ENCODE measurements at regions not wholly inside any gene's neighbourhood (a gene's known extent, or its start where the extent isn't known, plus 50 kb on each side); places are given as distances from the start of the nearest gene placed in this dataset.

DNA sequence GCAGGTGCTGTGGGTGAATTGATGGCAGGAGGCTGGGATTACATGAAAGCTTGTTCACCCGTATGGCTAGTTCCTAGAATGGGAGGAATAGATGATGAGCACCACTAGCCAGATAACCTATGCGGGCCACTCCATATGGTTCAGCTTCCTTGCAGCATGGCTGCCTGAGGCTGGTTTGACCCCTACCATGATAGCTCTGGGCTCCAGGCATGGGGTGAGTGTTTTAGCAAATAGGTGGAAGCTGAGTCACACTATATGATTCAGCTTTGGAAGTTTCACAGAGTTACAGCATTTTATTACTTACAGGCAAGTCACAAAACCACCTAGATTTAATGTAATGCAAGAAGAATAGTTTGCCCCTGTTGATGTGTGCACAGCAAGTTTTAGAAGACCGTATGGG, 603.2 kb downstream of the STIM2 start:
- TF ChIP-seq, protein P1, sequence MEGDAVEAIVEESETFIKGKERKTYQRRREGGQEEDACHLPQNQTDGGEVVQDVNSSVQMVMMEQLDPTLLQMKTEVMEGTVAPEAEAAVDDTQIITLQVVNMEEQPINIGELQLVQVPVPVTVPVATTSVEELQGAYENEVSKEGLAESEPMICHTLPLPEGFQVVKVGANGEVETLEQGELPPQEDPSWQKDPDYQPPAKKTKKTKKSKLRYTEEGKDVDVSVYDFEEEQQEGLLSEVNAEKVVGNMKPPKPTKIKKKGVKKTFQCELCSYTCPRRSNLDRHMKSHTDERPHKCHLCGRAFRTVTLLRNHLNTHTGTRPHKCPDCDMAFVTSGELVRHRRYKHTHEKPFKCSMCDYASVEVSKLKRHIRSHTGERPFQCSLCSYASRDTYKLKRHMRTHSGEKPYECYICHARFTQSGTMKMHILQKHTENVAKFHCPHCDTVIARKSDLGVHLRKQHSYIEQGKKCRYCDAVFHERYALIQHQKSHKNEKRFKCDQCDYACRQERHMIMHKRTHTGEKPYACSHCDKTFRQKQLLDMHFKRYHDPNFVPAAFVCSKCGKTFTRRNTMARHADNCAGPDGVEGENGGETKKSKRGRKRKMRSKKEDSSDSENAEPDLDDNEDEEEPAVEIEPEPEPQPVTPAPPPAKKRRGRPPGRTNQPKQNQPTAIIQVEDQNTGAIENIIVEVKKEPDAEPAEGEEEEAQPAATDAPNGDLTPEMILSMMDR (IDR thresholded peaks at IDR 0.05): no peak
- no peak for TF ChIP-seq POLR2AphosphoS5 (IDR thresholded peaks at IDR 0.05; ENCODE audit: low read depth, low read length)

All from Panc1 (cell line).